Epithelial cell of proximal tubule (primary cell): ENCODE measurements at regions not wholly inside any gene's neighbourhood (a gene's known extent, or its start where the extent isn't known, plus 50 kb on each side); places are given as distances from the start of the nearest gene placed in this dataset.
"Not testable (repeated sequence)": the region's sequence is repeated elsewhere in the genome, so short reads cannot be mapped to it uniquely, and the experiment has no call there.

Source experiments
- DNase-seq: peaks from one replicate; pipeline ENCODE4 v3.0.0-alpha.2; 2011; ENCODE audit warnings: low read depth
- H3K4me3 ChIP-seq: 2 replicates; pipeline ENCODE4 v1.5.1; 2011; ENCODE audit warnings: low read depth, mild to moderate bottlenecking, low read length
- CTCF ChIP-seq: conservative IDR thresholded peaks from 2 replicates; pipeline ENCODE4 v1.5.1; 2012; ENCODE audit warnings: low read depth, mild to moderate bottlenecking, low read length

- no peak for TF ChIP-seq CTCF
- no peak for DNase-seq
- no peak overlapping the region for H3K4me3 ChIP-seq
Measured at GRCh38 chr10:9379183-9379582, 1324.7 kb downstream of the GATA3 start.

GRCh38 chr10:9381733-9382532, 1327.4 kb downstream of the GATA3 start:
- no peak for TF ChIP-seq CTCF
- no peak overlapping the region for H3K4me3 ChIP-seq
- no peak for DNase-seq

DNA sequence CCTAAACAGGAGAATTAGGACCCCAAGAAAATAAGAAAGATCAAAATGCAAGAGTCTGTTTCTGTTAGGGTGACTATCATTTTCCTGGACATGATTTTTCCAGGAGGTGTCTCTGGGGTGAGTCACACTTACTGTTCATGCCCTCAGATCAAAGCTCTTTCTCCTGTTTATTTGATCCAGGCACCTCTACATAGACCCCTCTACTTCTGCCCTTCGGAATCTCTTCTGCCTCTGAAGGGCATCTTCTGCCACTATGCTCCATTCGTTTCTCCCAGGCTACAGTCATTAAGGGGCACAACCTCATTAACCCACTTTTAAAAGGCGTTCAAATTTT, 1328.0 kb downstream of the GATA3 start:
- no peak for TF ChIP-seq CTCF
- no peak overlapping the region for H3K4me3 ChIP-seq

GRCh38 chr10:9390516-9390915, 1336.0 kb downstream of the GATA3 start:
- H3K4me3 ChIP-seq, result no peak overlapping the region
- TF ChIP-seq CTCF, result no peak
- DNase-seq, result no peak

More for the DNA sequence above, 1328.0 kb downstream of the GATA3 start:
- DNase-seq, result no peak

- no peak for TF ChIP-seq CTCF
- DNase-seq, result no peak
- H3K4me3 ChIP-seq, result no peak overlapping the region
Measured at GRCh38 chr10:9399275-9399983, 1344.9 kb downstream of the GATA3 start.

- DNase-seq, H3K4me3 ChIP-seq: not testable (repeated sequence)
- TF ChIP-seq CTCF, result peak; percentile 25
Measured at GRCh38 chr10:9402067-9402466, 1347.6 kb downstream of the GATA3 start.

- H3K4me3 ChIP-seq, DNase-seq: not testable (repeated sequence)
Measured at GRCh38 chr10:9402507-9403195, 1348.2 kb downstream of the GATA3 start.

DNA sequence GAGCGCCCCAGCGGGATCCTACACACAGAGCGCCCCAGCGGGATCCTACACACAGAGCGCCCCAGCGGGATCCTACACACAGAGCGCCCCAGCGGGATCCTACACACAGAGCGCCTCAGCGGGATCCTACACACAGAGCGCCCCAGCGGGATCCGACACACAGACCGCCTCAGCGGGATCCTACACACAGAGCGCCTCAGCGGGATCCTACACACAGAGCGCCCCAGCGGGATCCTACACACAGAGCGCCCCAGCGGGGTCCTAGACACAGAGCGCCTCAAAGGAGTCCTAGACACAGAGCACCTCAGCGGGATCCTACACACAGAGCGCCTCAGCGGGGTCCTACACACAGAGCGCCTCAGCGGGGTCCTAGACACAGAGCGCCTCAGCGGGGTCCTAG, 1352.7 kb downstream of the GATA3 start:
- not testable (repeated sequence) for H3K4me3 ChIP-seq, DNase-seq
